PC-3 (cell line): ENCODE measurements at regions not wholly inside any gene's neighbourhood (a gene's known extent, or its start where the extent isn't known, plus 50 kb on each side); places are given as distances from the start of the nearest gene placed in this dataset.

Source experiments
- EZH2phosphoT487 ChIP-seq: fragments of 300-600 bp; sonication (generic); IDR thresholded peaks from 2 replicates; pipeline ENCODE4 v1.6.1; 2018; ENCODE audit warnings: mild to moderate bottlenecking, antibody characterized with exemption, low read length, borderline replicate concordance
- TF ChIP-seq, protein P1 (sequence below): fragments of 300-600 bp; sonication (generic); conservative IDR thresholded peaks from 2 replicates; pipeline ENCODE4 v1.5.1; 2017; ENCODE audit warnings: antibody characterized with exemption, low read depth, mild to moderate bottlenecking, low read length

DNA sequence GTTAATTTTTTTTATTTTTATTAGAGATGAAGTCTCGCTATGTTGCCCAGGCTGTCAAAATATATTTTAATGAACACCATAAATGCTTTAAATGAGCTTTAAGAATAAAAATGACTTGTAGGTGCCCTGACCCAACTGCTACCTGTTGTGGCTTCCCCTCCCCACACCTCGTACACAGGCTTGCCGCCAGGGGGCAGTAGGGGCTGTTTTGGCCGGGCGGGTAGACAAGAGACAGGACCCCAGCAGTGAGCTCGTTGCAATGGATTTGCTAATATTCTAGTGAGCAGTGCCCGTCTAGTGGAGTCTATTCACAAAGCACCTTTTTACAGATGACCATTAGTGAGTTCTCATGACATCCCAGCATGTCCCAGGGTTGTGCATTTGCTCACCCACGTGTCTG lies 418.1 kb downstream of the OCA2 start:
- TF ChIP-seq, protein P1, sequence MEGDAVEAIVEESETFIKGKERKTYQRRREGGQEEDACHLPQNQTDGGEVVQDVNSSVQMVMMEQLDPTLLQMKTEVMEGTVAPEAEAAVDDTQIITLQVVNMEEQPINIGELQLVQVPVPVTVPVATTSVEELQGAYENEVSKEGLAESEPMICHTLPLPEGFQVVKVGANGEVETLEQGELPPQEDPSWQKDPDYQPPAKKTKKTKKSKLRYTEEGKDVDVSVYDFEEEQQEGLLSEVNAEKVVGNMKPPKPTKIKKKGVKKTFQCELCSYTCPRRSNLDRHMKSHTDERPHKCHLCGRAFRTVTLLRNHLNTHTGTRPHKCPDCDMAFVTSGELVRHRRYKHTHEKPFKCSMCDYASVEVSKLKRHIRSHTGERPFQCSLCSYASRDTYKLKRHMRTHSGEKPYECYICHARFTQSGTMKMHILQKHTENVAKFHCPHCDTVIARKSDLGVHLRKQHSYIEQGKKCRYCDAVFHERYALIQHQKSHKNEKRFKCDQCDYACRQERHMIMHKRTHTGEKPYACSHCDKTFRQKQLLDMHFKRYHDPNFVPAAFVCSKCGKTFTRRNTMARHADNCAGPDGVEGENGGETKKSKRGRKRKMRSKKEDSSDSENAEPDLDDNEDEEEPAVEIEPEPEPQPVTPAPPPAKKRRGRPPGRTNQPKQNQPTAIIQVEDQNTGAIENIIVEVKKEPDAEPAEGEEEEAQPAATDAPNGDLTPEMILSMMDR: no peak
- no peak for TF ChIP-seq EZH2phosphoT487
